ENCODE measurements at regions not wholly inside any gene's neighbourhood (a gene's known extent, or its start where the extent isn't known, plus 50 kb on each side); places are given as distances from the start of the nearest gene placed in this dataset.

- no peak overlapping the region for H3K27ac ChIP-seq (ENCODE audit: insufficient read depth, low read length)
- H2BK20ac ChIP-seq (ENCODE audit: low read depth, low read length), result no peak overlapping the region
- no peaks in the 10 kb centered on the region for H4K20me1 ChIP-seq (ENCODE audit: insufficient read depth, low read length)
- 0% methylated on average over 5 of the region's 10 CpGs; no CpG with 5 or more reads in 1 of the 2 experiments for WGBS, 2 experiments (ENCODE audit: extremely low coverage in 2 of 2, insufficient read length in 1 of 2)
- H3K36me3 ChIP-seq (ENCODE audit: control insufficient read depth, insufficient read depth, low read length), result no peaks in the 10 kb centered on the region
- DNase-seq, result peak; percentile 17
- H4K5ac ChIP-seq (ENCODE audit: low read depth, low read length), result no peak overlapping the region
- H3K4me1 ChIP-seq (ENCODE audit: control insufficient read depth, insufficient read depth, low read length), result no peaks in the 10 kb centered on the region; the same call in 1 of the 2 replicates
- no peaks in the 10 kb centered on the region for H3K9me3 ChIP-seq (ENCODE audit: control insufficient read depth, insufficient read depth, low read length)
- no TSS peak for BruUV-seq (replicated peaks)
- intact Hi-C loops (cut with micrococcal nuclease), result no loop called here
- H2AFZ ChIP-seq (replicated peaks; ENCODE audit: low read length, poor library complexity), result no peak overlapping the region
- H4K91ac ChIP-seq (ENCODE audit: insufficient read depth, low read depth, low read length), result no peak overlapping the region
- no peak for TF ChIP-seq MXI1 (IDR thresholded peaks at IDR 0.05; ENCODE audit: borderline replicate concordance, low read depth, low read length)
- TF ChIP-seq FOS (IDR thresholded peaks at IDR 0.05; ENCODE audit: low read depth, low read length), result no peak
- TF ChIP-seq NFE2L2 (IDR thresholded peaks at IDR 0.05; ENCODE audit: low read depth, low read length), result no peak
- no peak for TF ChIP-seq SMC3 (IDR thresholded peaks at IDR 0.05; ENCODE audit: low read depth, low read length)
- TF ChIP-seq USF2 (IDR thresholded peaks at IDR 0.05; ENCODE audit: low read depth, low read length), result no peak
- no peak for TF ChIP-seq MAZ (IDR thresholded peaks at IDR 0.05; ENCODE audit: borderline replicate concordance, low read depth, low read length)
- TF ChIP-seq RFX5 (IDR thresholded peaks at IDR 0.05; ENCODE audit: low read depth, low read length), result no peak
- no peak overlapping the region for H4K8ac ChIP-seq (ENCODE audit: low read depth in 2 of 2, low read length in 2 of 2)
- no peak overlapping the region for H2BK5ac ChIP-seq (ENCODE audit: low read depth, low read length, poor library complexity, severe bottlenecking)
- H3K79me1 ChIP-seq (ENCODE audit: low read depth in 1 of 2, low read length in 2 of 2), result no peaks in the 10 kb centered on the region
- H3K4ac ChIP-seq (ENCODE audit: low read depth, low read length), result no peak overlapping the region
- ChIA-PET POLR2A (ENCODE audit: unreplicated experiment) (no interaction called here), CTCF (interaction anchor here (1.7 kb wide), 1 partner anchor 15 kb away, joined by 7 read pairs; no protein-coding TSS in a partner anchor)
- in situ Hi-C loops (cut with MboI; ENCODE audit: low sequenced_read_pairs), result no loop called here
- H3K18ac ChIP-seq (ENCODE audit: low read depth, low read length), result no peak overlapping the region
- no peak overlapping the region for H3K4me2 ChIP-seq (ENCODE audit: low read depth, low read length)
- no peaks in the 10 kb centered on the region for H3K9me1 ChIP-seq (ENCODE audit: insufficient read depth, low read length)
- no peak overlapping the region for H3K23ac ChIP-seq (ENCODE audit: low read depth, low read length)
- H3K56ac ChIP-seq (ENCODE audit: extremely low read depth, insufficient read depth, low read length), result no peak overlapping the region
- no peak overlapping the region for H2BK120ac ChIP-seq (ENCODE audit: low read depth, low read length)
- no peak overlapping the region for H2BK15ac ChIP-seq (ENCODE audit: low read depth, low read length)
- no peaks in the 10 kb centered on the region for H3K27me3 ChIP-seq (ENCODE audit: control insufficient read depth, insufficient read depth, low read length)
- dilution Hi-C loops (cut with HindIII; ENCODE audit: low sequenced_read_pairs, unreplicated experiment), result no loop called here
- H3K4me3 ChIP-seq (ENCODE audit: insufficient read depth, low read depth, low read length), result no peak overlapping the region
- no peak overlapping the region for H2AK5ac ChIP-seq (ENCODE audit: low read depth, low read length)
- H3K9ac ChIP-seq (ENCODE audit: low read depth, low read length), result no peak overlapping the region
- no peak overlapping the region for H3K14ac ChIP-seq (replicated peaks; ENCODE audit: low read depth, low read length)
- H2AK9ac ChIP-seq (replicated peaks; ENCODE audit: low read depth, low read length, poor library complexity), result no peak overlapping the region
- peak; percentile 21; the same call in 1 of the 2 replicates for ATAC-seq (ENCODE audit: low read depth)
Observed at GRCh38 chr7:131843898-131844331, 287.5 kb upstream of the PODXL start.

Measured in IMR-90 (cell line).